Endothelial cell of umbilical vein (primary cell): ENCODE measurements at regions not wholly inside any gene's neighbourhood (a gene's known extent, or its start where the extent isn't known, plus 50 kb on each side); places are given as distances from the start of the nearest gene placed in this dataset.

Experiments
- BruUV-seq: library from RNA; stranded (reverse); fragments of 400-500 nt; replicated peaks from 2 replicates; lab custom pipeline; 2021; lab: Mats Ljungman, UMichigan
- CTCF ChIA-PET: fragments of 300-600, 350-600 bp; sonication (Branson Sonifier 250); formaldehyde crosslinking; loops from one replicate; lab custom pipeline; 2021; ENCODE audit warnings: antibody characterized with exemption, inconsistent platforms; lab: Charles Lee
- POLR2A ChIA-PET: fragments of 300-600, 350-600 bp; sonication (Branson Sonifier 250); formaldehyde crosslinking; loops from one replicate; lab custom pipeline; 2021; ENCODE audit warnings: antibody characterized with exemption, inconsistent platforms; lab: Charles Lee
- DNase-seq: peaks from one replicate; pipeline ENCODE4 v3.0.0-alpha.2; 2011; ENCODE audit warnings: low read depth, low spot score
- FAIRE-seq: peaks from 2 replicates; lab custom pipeline; 2011; peaks lifted over from hg19 to GRCh38; lab: Jason Lieb, UNC
- H2AFZ ChIP-seq: 2 replicates; pipeline ENCODE4 v1.6.0; 2012; ENCODE audit warnings: low read depth, low read length, control low read depth, inconsistent platforms
- H3K27ac ChIP-seq: 2 replicates; pipeline ENCODE4 v1.5.1; 2011; ENCODE audit warnings: low read depth, mild to moderate bottlenecking, control low read depth, low read length, moderate library complexity; ENCODE audit not compliant: insufficient read depth
- H3K27me3 ChIP-seq, 2 experiments: 2 replicates each; pipeline versions ENCODE4 v1.6.0 to v1.6.1; 2011; ENCODE audit warnings: low read length in 2 of 2, mixed read lengths in 1 of 2; ENCODE audit not compliant: control insufficient read depth in 2 of 2, insufficient read depth in 2 of 2
- H3K36me3 ChIP-seq, 2 experiments: 2 replicates in 1 of 2; 3 replicates in 1 of 2; pipeline ENCODE4 v1.5.1; 2011; ENCODE audit warnings: low read length in 2 of 2, mild to moderate bottlenecking in 1 of 2, moderate library complexity in 1 of 2; ENCODE audit not compliant: control insufficient read depth in 2 of 2, insufficient read depth in 2 of 2; ENCODE audit errors: extremely low read depth in 1 of 2
- H3K4me1 ChIP-seq: 3 replicates; pipeline ENCODE4 v1.5.1; 2011; ENCODE audit warnings: mild to moderate bottlenecking, low read length; ENCODE audit not compliant: control insufficient read depth, insufficient read depth; ENCODE audit errors: extremely low read depth
- H3K4me2 ChIP-seq: 2 replicates; pipeline ENCODE4 v1.6.1; 2011; ENCODE audit warnings: low read length, control low read depth, mixed read lengths; ENCODE audit not compliant: insufficient read depth
- H3K4me3 ChIP-seq, 3 experiments: fragments of 200-600 bp in 1 of 3; sonication (generic), shearing (Covaris generic) in 1 of 3; replicated peaks in 1 of 3; 2 replicates each; pipeline ENCODE4 v1.5.1; 2011 to 2016; ENCODE audit warnings: control low read depth in 3 of 3, low read length in 3 of 3, mild to moderate bottlenecking in 2 of 3, inconsistent platforms in 1 of 3, low read depth in 1 of 3, moderate library complexity in 1 of 3; ENCODE audit not compliant: insufficient read depth in 1 of 3
- H3K79me2 ChIP-seq: 2 replicates; pipeline ENCODE4 v1.6.0; 2012; ENCODE audit warnings: low read length, inconsistent platforms; ENCODE audit not compliant: control insufficient read depth, insufficient read depth
- H3K9ac ChIP-seq: replicated peaks from 2 replicates; pipeline ENCODE3; 2011; ENCODE audit warnings: low read length, control low read depth; ENCODE audit not compliant: insufficient read depth; ENCODE audit errors: extremely low read depth
- H3K9me1 ChIP-seq: replicated peaks from 3 replicates; pipeline ENCODE4 v1.6.0; 2011; ENCODE audit warnings: mild to moderate bottlenecking, low read length; ENCODE audit not compliant: control insufficient read depth, insufficient read depth; ENCODE audit errors: extremely low read depth
- H3K9me3 ChIP-seq: replicated peaks from 2 replicates; pipeline ENCODE4 v1.5.1; 2012; ENCODE audit warnings: low read length, inconsistent platforms; ENCODE audit not compliant: control insufficient read depth, insufficient read depth
- H4K20me1 ChIP-seq: replicated peaks from 2 replicates; pipeline ENCODE3; 2011; ENCODE audit warnings: mild to moderate bottlenecking, low read length; ENCODE audit not compliant: control insufficient read depth, insufficient read depth; ENCODE audit errors: extremely low read depth
- FOS ChIP-seq: IDR thresholded peaks from 2 replicates; pipeline ENCODE4 v1.6.1; 2011; ENCODE audit warnings: mild to moderate bottlenecking, low read length, moderate library complexity, borderline replicate concordance; ENCODE audit not compliant: insufficient read depth
- GATA2 ChIP-seq: IDR thresholded peaks from 2 replicates; pipeline ENCODE4 v1.7.0; 2011; ENCODE audit warnings: low read depth, mild to moderate bottlenecking, moderate library complexity, mixed read lengths, low read length; ENCODE audit not compliant: insufficient read length, insufficient read depth
- JUN ChIP-seq: IDR thresholded peaks from 2 replicates; pipeline ENCODE4 v1.6.1; 2011; ENCODE audit warnings: borderline replicate concordance, low read depth; ENCODE audit not compliant: insufficient read length, insufficient read depth
- MYC ChIP-seq: IDR thresholded peaks from one replicate; pipeline ENCODE4 v1.6.1; 2011; ENCODE audit warnings: mild to moderate bottlenecking, low read depth, low read length
- POLR2A ChIP-seq: IDR thresholded peaks from 2 replicates; pipeline ENCODE4 v1.6.1; 2012; ENCODE audit warnings: low read depth, mild to moderate bottlenecking, control low read depth, low read length
- dilution Hi-C: fragments of 300-500 bp; cut with MboI; formaldehyde crosslinking; loops from one replicate; pipeline ENCODE4 v1.15.0; 2019; ENCODE audit warnings: low sequenced_read_pairs; ENCODE audit not compliant: extremely low pct_ligation_motif_present
- intact Hi-C: fragments of 100-400 bp; cut with micrococcal nuclease; formaldehyde crosslinking; loops from one replicate; pipeline ENCODE4 v1.10.0; 2022
- TF ChIP-seq, protein P1 (sequence below), 2 donors: IDR thresholded peaks; 1 replicate in 1 of 2; 2 replicates in 1 of 2; pipeline ENCODE4 v1.5.1; 2011; ENCODE audit warnings: low read length in 2 of 2, mild to moderate bottlenecking in 2 of 2, moderate library complexity in 2 of 2, control low read depth in 1 of 2, inconsistent platforms in 1 of 2, low read depth in 1 of 2; ENCODE audit not compliant: insufficient read depth in 1 of 2; ENCODE audit errors: extremely low read depth in 1 of 2
- TF ChIP-seq, protein P2 (sequence below): IDR thresholded peaks from 2 replicates; pipeline ENCODE4 v1.6.1; 2011; ENCODE audit not compliant: insufficient read depth, insufficient read length

DNA sequence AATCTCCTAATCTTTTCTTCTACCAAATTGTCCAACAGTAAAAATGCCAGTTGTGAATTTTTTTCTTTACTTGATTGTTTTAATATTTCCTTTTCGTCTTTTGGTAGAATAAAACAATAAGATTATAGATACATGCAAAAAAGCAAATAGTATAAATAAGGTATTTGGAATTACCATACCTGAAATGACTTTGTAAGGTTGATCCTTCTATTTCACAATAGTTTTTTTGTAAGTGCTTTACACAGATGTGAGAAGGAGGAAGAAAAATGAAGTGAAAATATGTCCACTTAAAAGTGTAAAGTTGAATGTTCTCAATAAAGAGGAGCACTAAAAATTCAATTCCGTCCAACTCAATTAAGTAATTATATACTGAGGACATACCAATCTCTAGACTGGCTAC is 457.6 kb downstream of the UTRN start:
- Histone ChIP-seq H3K4me3 (no peak overlapping the region), H3K9me1 (no peaks in the 10 kb centered on the region), H3K27me3 (no peaks in the 10 kb centered on the region), H3K79me2 (no peaks in the 10 kb centered on the region), H3K9ac (no peak overlapping the region), H4K20me1 (no peaks in the 10 kb centered on the region), H3K4me1 (no peaks in the 10 kb centered on the region), H3K4me2 (no peak overlapping the region), H2AFZ (no peak overlapping the region), H3K27ac (no peak overlapping the region), H3K9me3 (no peaks in the 10 kb centered on the region), H3K36me3 (no peaks in the 10 kb centered on the region)
- BruUV-seq: no TSS peak
- dilution Hi-C loops (no loop called here), intact Hi-C loops (no loop called here)
- TF ChIP-seq JUN (no peak), FOS (no peak), GATA2 (no peak), MYC (no peak), POLR2A (no peak)
- TF ChIP-seq, protein P1, sequence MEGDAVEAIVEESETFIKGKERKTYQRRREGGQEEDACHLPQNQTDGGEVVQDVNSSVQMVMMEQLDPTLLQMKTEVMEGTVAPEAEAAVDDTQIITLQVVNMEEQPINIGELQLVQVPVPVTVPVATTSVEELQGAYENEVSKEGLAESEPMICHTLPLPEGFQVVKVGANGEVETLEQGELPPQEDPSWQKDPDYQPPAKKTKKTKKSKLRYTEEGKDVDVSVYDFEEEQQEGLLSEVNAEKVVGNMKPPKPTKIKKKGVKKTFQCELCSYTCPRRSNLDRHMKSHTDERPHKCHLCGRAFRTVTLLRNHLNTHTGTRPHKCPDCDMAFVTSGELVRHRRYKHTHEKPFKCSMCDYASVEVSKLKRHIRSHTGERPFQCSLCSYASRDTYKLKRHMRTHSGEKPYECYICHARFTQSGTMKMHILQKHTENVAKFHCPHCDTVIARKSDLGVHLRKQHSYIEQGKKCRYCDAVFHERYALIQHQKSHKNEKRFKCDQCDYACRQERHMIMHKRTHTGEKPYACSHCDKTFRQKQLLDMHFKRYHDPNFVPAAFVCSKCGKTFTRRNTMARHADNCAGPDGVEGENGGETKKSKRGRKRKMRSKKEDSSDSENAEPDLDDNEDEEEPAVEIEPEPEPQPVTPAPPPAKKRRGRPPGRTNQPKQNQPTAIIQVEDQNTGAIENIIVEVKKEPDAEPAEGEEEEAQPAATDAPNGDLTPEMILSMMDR (IDR thresholded peaks at IDR 0.05; ENCODE audit: extremely low read depth in 1 of 2, insufficient read depth in 1 of 2, low read depth in 1 of 2, low read length in 2 of 2): no peak
- TF ChIP-seq, protein P2, sequence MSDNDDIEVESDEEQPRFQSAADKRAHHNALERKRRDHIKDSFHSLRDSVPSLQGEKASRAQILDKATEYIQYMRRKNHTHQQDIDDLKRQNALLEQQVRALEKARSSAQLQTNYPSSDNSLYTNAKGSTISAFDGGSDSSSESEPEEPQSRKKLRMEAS: no peak
- FAIRE-seq (no peak), DNase-seq (no peak)
- CTCF ChIA-PET: no interaction called here
- POLR2A ChIA-PET: no interaction called here
